CD14-positive monocyte (primary cell): ENCODE measurements at regions not wholly inside any gene's neighbourhood (a gene's known extent, or its start where the extent isn't known, plus 50 kb on each side); places are given as distances from the start of the nearest gene placed in this dataset.

ENCODE experiments used
- DNase-seq, 3 donors: peaks; one replicate each; pipeline ENCODE4 v3.0.0-alpha.2; 2011 to 2022
- H2AFZ ChIP-seq: 2 replicates; pipeline ENCODE4 v1.6.0; 2012; ENCODE audit warnings: mild to moderate bottlenecking, low read depth, low read length, inconsistent platforms; ENCODE audit not compliant: insufficient read depth, poor library complexity, severe bottlenecking
- H3K27ac ChIP-seq, 2 donors: 1 replicate in 1 of 2; 2 replicates in 1 of 2; pipeline ENCODE4 v1.5.1; 2012 to 2013; ENCODE audit warnings: low read length in 2 of 2, control low read depth in 1 of 2, inconsistent platforms in 1 of 2, low read depth in 1 of 2, mild to moderate bottlenecking in 1 of 2
- H3K27me3 ChIP-seq, 2 donors: one replicate each; pipeline versions ENCODE4 v1.6.0 to v1.6.1; 2011 to 2013; ENCODE audit warnings: low read length in 2 of 2; ENCODE audit not compliant: control insufficient read depth in 2 of 2, insufficient read depth in 2 of 2
- H3K36me3 ChIP-seq, 2 donors: replicated peaks in 1 of 2; 1 replicate in 1 of 2; 2 replicates in 1 of 2; pipeline versions ENCODE4 v1.5.1 to v1.6.1; 2012 to 2013; ENCODE audit warnings: low read length in 2 of 2, control low read depth in 1 of 2, inconsistent platforms in 1 of 2, mild to moderate bottlenecking in 1 of 2; ENCODE audit not compliant: insufficient read depth in 2 of 2, control insufficient read depth in 1 of 2
- H3K4me1 ChIP-seq, 2 donors: 1 replicate in 1 of 2; 2 replicates in 1 of 2; pipeline versions ENCODE4 v1.5.1 to v1.6.1; 2012 to 2013; ENCODE audit warnings: low read length in 2 of 2, control low read depth in 1 of 2, inconsistent platforms in 1 of 2, mild to moderate bottlenecking in 1 of 2, moderate library complexity in 1 of 2; ENCODE audit not compliant: insufficient read depth in 2 of 2, control insufficient read depth in 1 of 2
- H3K4me2 ChIP-seq: replicated peaks from 2 replicates; pipeline ENCODE3; 2012; ENCODE audit warnings: low read length, moderate library complexity, mild to moderate bottlenecking; ENCODE audit not compliant: poor library complexity, severe bottlenecking; ENCODE audit errors: extremely low read depth
- H3K4me3 ChIP-seq, 3 experiments: fragments of 200-600 bp in 1 of 3; sonication (generic) in 1 of 3; replicated peaks in 1 of 3; 1 replicate in 2 of 3; 2 replicates in 1 of 3; pipeline ENCODE4 v1.5.1; 2011 to 2013; ENCODE audit warnings: low read length in 3 of 3, mild to moderate bottlenecking in 3 of 3, control low read depth in 2 of 3, low read depth in 2 of 3, inconsistent platforms in 1 of 3, moderate library complexity in 1 of 3
- H3K79me2 ChIP-seq: 2 replicates; pipeline ENCODE4 v1.6.0; 2012; ENCODE audit warnings: mild to moderate bottlenecking, control low read depth, inconsistent platforms, low read length, moderate library complexity; ENCODE audit not compliant: insufficient read depth
- H3K9ac ChIP-seq: 2 replicates; pipeline ENCODE4 v1.6.0; 2017; ENCODE audit warnings: low read length, mild to moderate bottlenecking; ENCODE audit not compliant: insufficient read depth, poor library complexity, severe bottlenecking
- H3K9me3 ChIP-seq, 2 donors: replicated peaks in 1 of 2; 1 replicate in 1 of 2; 2 replicates in 1 of 2; pipeline versions ENCODE4 v1.5.1 to v1.6.1; 2012 to 2013; ENCODE audit warnings: low read length in 2 of 2, control low read depth in 1 of 2; ENCODE audit not compliant: control insufficient read depth in 1 of 2, insufficient read depth in 1 of 2
- H4K20me1 ChIP-seq: 2 replicates; pipeline ENCODE4 v1.6.0; 2012; ENCODE audit warnings: mild to moderate bottlenecking, low read length, control low read depth, moderate library complexity; ENCODE audit not compliant: insufficient read depth
- H3K27ac Mint-ChIP-seq, 7 donors: one replicate each; pipeline ENCODE4 v1.8.0; 2020; ENCODE audit warnings: mild to moderate bottlenecking in 7 of 7, mixed read lengths in 7 of 7, moderate library complexity in 6 of 7, inconsistent platforms in 2 of 7
- H3K27me3 Mint-ChIP-seq, 3 donors: one replicate each; pipeline ENCODE4 v1.8.0; 2021 to 2022; ENCODE audit warnings: low read depth in 3 of 3, mild to moderate bottlenecking in 3 of 3, mixed read lengths in 3 of 3, moderate library complexity in 3 of 3, inconsistent platforms in 1 of 3
- H3K36me3 Mint-ChIP-seq, 2 donors: one replicate each; pipeline ENCODE4 v1.8.0; 2020; ENCODE audit warnings: mixed read lengths in 2 of 2, inconsistent platforms in 1 of 2, mild to moderate bottlenecking in 1 of 2
- H3K4me1 Mint-ChIP-seq: one replicate; pipeline ENCODE4 v1.8.0; 2020; ENCODE audit warnings: mild to moderate bottlenecking, mixed read lengths
- H3K4me3 Mint-ChIP-seq, 2 donors: one replicate each; pipeline ENCODE4 v1.8.0; 2020; ENCODE audit warnings: mild to moderate bottlenecking in 2 of 2, mixed read lengths in 2 of 2, moderate library complexity in 1 of 2
- H3K9me3 Mint-ChIP-seq, 7 donors: one replicate each; pipeline ENCODE4 v1.8.0; 2020 to 2022; ENCODE audit warnings: mixed read lengths in 7 of 7, mild to moderate bottlenecking in 6 of 7, moderate library complexity in 6 of 7, inconsistent platforms in 2 of 7
- WGBS: methylation state at CpG from one replicate; pipeline ENCODE4 v1.1.5; 2013; ENCODE audit warnings: missing lambda C conversion rate; ENCODE audit not compliant: insufficient coverage; 5-methylcytosine and 5-hydroxymethylcytosine counted together
- intact Hi-C, 2 donors: fragments of 100-400 bp; cut with micrococcal nuclease; formaldehyde crosslinking; loops; one replicate each; pipeline versions ENCODE4 v1.15.0 to v1.15.1; 2023
- TF ChIP-seq, protein P1 (sequence below): fragments of 200-600 bp; IDR thresholded peaks from one replicate; pipeline ENCODE4 v1.8.0; 2022; ENCODE audit warnings: antibody characterized with exemption, mild to moderate bottlenecking

DNA sequence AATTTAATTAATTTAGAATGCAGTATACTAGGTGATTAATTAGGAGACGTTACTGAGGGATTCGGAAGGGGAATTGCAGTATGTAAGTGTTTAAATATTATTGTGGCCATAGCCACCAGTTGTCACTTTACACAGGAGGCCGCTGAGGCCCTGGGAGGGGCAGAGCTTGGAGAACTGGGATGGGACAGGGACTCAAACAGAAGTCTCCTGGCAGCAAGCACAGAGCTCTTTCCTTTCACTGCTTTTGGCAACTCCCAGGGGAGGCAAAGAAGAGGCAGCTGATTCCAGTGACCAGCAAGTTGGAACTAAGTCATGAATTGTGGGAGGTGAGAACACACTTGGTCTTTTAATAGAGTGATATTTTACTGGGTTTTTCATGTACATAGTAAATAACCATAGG is 248.6 kb downstream of the RPLP1 start:
- no peaks in the 10 kb centered on the region for H4K20me1 ChIP-seq

DNA sequence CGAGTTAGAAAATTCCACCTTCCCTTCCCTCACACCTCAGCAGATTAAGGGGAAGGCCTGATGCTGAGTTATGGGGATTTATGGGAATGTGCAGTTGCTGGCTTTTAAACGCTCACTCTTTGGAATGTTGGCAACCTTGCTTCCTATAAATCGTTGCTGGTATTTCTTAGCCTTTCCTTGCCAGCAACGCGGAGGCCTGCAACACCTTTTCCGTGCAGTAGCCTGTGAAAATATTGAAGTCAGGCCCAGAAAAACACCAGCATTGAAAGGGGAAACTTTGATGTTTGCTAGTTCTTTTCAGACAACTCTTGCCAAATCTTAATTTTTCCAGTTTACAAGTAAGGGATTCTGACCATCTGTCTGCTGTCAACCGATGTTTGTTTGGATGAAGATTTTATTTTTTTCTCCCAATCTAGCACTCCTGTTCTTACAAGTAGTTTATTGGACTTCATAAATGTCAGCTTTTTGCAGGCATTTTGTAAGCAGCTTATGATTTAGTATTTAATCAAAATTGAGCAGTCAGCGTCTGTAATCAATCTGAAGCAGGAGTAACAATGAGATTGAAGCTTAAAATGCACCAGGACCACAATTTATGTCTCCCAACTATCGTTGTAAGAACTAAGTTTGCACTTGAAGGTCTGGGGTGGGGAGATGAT is 251.0 kb downstream of the RPLP1 start:
- Histone ChIP-seq H3K4me2 (no peak overlapping the region), H3K4me3 (no peak overlapping the region), H3K27ac (no peak overlapping the region), H3K4me1 (peaks cover under 1 to 4% of the 10 kb centered on the region in 2 donors), H3K79me2 (no peaks in the 10 kb centered on the region), H3K36me3 (no peaks in the 10 kb centered on the region), H2AFZ (no peak overlapping the region), H3K9ac (no peak overlapping the region), H3K9me3 (peaks cover 6 to 14% of the 10 kb centered on the region in 2 donors), H4K20me1 (no peaks in the 10 kb centered on the region), H3K27me3 (no peaks in the 10 kb centered on the region)
- H3K4me3 Mint-ChIP-seq: no peak overlapping the region
- H3K27ac Mint-ChIP-seq: no peak overlapping the region
- peaks cover 0 to 2% (median 0%) of the 10 kb centered on the region in 3 donors for H3K27me3 Mint-ChIP-seq
- no peak for DNase-seq
- H3K9me3 Mint-ChIP-seq: peaks cover 14 to 30% (median 20%) of the 10 kb centered on the region in 7 donors
- WGBS: 100% methylated on average over 2 of the region's 9 CpGs
- TF ChIP-seq, protein P1, sequence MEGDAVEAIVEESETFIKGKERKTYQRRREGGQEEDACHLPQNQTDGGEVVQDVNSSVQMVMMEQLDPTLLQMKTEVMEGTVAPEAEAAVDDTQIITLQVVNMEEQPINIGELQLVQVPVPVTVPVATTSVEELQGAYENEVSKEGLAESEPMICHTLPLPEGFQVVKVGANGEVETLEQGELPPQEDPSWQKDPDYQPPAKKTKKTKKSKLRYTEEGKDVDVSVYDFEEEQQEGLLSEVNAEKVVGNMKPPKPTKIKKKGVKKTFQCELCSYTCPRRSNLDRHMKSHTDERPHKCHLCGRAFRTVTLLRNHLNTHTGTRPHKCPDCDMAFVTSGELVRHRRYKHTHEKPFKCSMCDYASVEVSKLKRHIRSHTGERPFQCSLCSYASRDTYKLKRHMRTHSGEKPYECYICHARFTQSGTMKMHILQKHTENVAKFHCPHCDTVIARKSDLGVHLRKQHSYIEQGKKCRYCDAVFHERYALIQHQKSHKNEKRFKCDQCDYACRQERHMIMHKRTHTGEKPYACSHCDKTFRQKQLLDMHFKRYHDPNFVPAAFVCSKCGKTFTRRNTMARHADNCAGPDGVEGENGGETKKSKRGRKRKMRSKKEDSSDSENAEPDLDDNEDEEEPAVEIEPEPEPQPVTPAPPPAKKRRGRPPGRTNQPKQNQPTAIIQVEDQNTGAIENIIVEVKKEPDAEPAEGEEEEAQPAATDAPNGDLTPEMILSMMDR: no peak
- peaks cover 10 to 15% of the 10 kb centered on the region in 2 donors for H3K36me3 Mint-ChIP-seq
- intact Hi-C loops: no loop called here
- H3K4me1 Mint-ChIP-seq: peaks cover 6% of the 10 kb centered on the region

More for the DNA sequence above, 248.6 kb downstream of the RPLP1 start:
- intact Hi-C loops: no loop called here
- H3K4me3 ChIP-seq: no peak overlapping the region
- 100% methylated on average over 3 of the region's 3 CpGs for WGBS
- Mint-ChIP-seq H3K4me3 (no peak overlapping the region), H3K9me3 (peaks cover 0 to 10% (median 3%) of the 10 kb centered on the region in 7 donors), H3K4me1 (peaks cover 23% of the 10 kb centered on the region), H3K27ac (no peak overlapping the region), H3K27me3 (peaks cover 0 to 2% (median 2%) of the 10 kb centered on the region in 3 donors), H3K36me3 (peaks cover 5 to 7% of the 10 kb centered on the region in 2 donors)
- no peak overlapping the region for H2AFZ ChIP-seq
- H3K4me1 ChIP-seq: peaks cover 25 to 28% of the 10 kb centered on the region in 2 donors
- H3K4me2 ChIP-seq: no peak overlapping the region
- no peaks in the 10 kb centered on the region for H3K36me3 ChIP-seq
- H3K79me2 ChIP-seq: no peaks in the 10 kb centered on the region
- TF ChIP-seq, protein P1: no peak
- no peaks in the 10 kb centered on the region for H3K27me3 ChIP-seq
- H3K9ac ChIP-seq: no peak overlapping the region
- DNase-seq: no peak
- no peak overlapping the region for H3K27ac ChIP-seq
- H3K9me3 ChIP-seq: no peaks in the 10 kb centered on the region
